ENCODE measurements at regions not wholly inside any gene's neighbourhood (a gene's known extent, or its start where the extent isn't known, plus 50 kb on each side); places are given as distances from the start of the nearest gene placed in this dataset.

DNA sequence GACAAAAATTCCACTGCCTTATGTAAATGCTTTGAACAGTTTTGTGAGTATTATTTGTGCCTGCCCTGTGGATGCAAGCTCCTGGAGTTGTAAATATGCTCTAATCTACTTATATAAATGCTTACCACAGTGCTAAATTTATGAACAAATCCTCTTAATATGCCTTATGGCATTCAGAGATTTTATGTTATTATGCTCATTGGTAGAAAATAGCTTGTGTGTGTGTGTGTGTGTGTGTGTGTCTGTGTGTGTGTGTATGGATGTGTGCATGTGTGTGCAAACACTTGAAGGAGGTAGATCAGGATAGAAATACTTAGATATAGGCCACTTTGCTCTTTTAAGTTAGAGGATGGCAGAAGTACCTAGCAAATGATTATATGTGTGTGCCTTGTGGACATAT is 253.9 kb downstream of the TAF11L14 start:
- Mint-ChIP-seq H3K27ac (no peak overlapping the region), H3K4me1 (ENCODE audit: low read depth) (no peaks in the 10 kb centered on the region), H3K9me3 (ENCODE audit: low read depth) (no peaks in the 10 kb centered on the region), H3K4me3 (ENCODE audit: low read depth) (no peak overlapping the region), H3K27me3 (no peaks in the 10 kb centered on the region), H3K36me3 (ENCODE audit: insufficient read depth) (no peaks in the 10 kb centered on the region)
- no peak for DNase-seq (ENCODE audit: low spot score, unreplicated experiment)
- TF ChIP-seq, protein P1, sequence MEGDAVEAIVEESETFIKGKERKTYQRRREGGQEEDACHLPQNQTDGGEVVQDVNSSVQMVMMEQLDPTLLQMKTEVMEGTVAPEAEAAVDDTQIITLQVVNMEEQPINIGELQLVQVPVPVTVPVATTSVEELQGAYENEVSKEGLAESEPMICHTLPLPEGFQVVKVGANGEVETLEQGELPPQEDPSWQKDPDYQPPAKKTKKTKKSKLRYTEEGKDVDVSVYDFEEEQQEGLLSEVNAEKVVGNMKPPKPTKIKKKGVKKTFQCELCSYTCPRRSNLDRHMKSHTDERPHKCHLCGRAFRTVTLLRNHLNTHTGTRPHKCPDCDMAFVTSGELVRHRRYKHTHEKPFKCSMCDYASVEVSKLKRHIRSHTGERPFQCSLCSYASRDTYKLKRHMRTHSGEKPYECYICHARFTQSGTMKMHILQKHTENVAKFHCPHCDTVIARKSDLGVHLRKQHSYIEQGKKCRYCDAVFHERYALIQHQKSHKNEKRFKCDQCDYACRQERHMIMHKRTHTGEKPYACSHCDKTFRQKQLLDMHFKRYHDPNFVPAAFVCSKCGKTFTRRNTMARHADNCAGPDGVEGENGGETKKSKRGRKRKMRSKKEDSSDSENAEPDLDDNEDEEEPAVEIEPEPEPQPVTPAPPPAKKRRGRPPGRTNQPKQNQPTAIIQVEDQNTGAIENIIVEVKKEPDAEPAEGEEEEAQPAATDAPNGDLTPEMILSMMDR (IDR thresholded peaks at IDR 0.05; ENCODE audit: unreplicated experiment): no peak

DNA sequence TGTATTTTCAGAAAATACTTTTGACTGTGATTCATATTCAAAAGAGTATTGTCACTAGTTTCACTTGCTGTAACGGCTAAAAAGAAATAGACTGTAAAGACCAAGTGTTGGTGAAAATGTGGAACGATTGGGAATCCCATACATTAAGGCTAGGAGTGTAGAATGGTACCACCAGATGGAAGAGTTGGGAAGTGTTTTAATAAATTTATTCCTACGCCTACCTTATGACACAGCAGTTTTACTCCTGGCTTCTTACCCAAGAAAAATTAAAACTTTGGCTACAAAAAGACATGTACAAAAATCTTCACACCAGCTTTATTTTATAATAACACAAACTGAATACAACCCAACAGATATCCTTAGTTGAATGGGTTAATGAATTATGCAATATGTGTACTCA is 256.2 kb downstream of the TAF11L14 start:
- DNase-seq (ENCODE audit: low spot score, unreplicated experiment): no peak
- no peaks in the 10 kb centered on the region for H3K9me3 Mint-ChIP-seq (ENCODE audit: low read depth)
- H3K27me3 Mint-ChIP-seq: no peaks in the 10 kb centered on the region
- H3K4me1 Mint-ChIP-seq (ENCODE audit: low read depth): no peaks in the 10 kb centered on the region
- no peak overlapping the region for H3K4me3 Mint-ChIP-seq (ENCODE audit: low read depth)
- H3K36me3 Mint-ChIP-seq (ENCODE audit: insufficient read depth): no peaks in the 10 kb centered on the region
- H3K27ac Mint-ChIP-seq: no peak overlapping the region
- TF ChIP-seq, protein P1 (IDR thresholded peaks at IDR 0.05; ENCODE audit: unreplicated experiment): no peak

DNA sequence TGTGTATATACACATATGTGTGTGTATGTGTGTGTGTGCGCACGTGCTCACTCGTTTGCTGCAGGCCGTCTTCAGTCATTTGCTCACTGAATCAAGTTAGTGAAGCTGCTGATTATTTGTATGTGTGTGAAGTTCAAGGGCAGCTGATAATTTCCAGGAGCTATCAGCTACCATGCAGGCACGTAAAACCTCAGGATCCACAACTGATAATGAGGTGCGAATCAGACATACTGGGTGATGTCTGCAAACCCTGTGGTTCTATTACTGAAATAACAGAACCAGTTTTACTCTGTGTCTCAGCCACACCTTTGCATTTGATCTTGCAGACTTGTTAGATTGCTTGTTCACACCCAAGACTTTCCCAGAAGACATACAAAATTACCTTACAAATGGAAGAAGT is 257.6 kb downstream of the TAF11L14 start:
- Mint-ChIP-seq H3K27ac (no peak overlapping the region), H3K4me1 (ENCODE audit: low read depth) (no peaks in the 10 kb centered on the region), H3K27me3 (no peaks in the 10 kb centered on the region), H3K4me3 (ENCODE audit: low read depth) (no peak overlapping the region), H3K36me3 (ENCODE audit: insufficient read depth) (no peaks in the 10 kb centered on the region), H3K9me3 (ENCODE audit: low read depth) (no peaks in the 10 kb centered on the region)
- DNase-seq (ENCODE audit: low spot score, unreplicated experiment): no peak
- TF ChIP-seq, protein P1 (IDR thresholded peaks at IDR 0.05; ENCODE audit: unreplicated experiment): no peak

DNA sequence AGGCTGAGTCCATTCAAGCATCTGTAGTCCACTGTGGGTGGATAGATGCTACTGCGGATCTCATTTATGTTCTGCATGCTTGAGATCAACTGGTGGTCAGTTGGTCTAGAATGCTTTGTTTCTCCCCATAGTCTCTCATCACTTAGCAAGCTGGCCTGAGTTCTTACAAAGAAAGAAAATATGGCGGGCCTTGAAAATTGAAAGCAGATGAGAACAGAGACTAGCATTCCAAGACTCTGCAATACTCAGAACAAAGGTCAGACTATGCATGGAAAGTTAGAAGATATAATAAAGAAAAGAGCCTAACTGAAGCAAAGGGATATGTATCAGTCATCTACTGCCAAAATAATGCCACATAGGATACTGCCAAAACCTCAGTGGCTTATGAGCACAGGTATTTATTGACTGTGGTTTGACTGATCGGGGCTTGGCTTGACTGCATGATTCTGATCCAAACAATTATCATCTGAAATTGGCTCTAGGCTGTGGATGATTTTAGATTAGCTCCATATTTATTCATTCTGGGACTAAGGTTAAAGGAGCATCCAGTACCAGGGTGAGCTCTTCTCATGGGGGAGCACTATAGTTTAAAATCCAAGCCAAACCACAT is 258.9 kb downstream of the TAF11L14 start:
- no peak overlapping the region for H3K27ac Mint-ChIP-seq
- no peak overlapping the region for H3K4me3 Mint-ChIP-seq (ENCODE audit: low read depth)
- TF ChIP-seq, protein P1 (IDR thresholded peaks at IDR 0.05; ENCODE audit: unreplicated experiment): no peak
- H3K36me3 Mint-ChIP-seq (ENCODE audit: insufficient read depth): no peaks in the 10 kb centered on the region
- H3K9me3 Mint-ChIP-seq (ENCODE audit: low read depth): no peaks in the 10 kb centered on the region
- no peak for DNase-seq (ENCODE audit: low spot score, unreplicated experiment)
- no peaks in the 10 kb centered on the region for H3K27me3 Mint-ChIP-seq
- H3K4me1 Mint-ChIP-seq (ENCODE audit: low read depth): no peaks in the 10 kb centered on the region

DNA sequence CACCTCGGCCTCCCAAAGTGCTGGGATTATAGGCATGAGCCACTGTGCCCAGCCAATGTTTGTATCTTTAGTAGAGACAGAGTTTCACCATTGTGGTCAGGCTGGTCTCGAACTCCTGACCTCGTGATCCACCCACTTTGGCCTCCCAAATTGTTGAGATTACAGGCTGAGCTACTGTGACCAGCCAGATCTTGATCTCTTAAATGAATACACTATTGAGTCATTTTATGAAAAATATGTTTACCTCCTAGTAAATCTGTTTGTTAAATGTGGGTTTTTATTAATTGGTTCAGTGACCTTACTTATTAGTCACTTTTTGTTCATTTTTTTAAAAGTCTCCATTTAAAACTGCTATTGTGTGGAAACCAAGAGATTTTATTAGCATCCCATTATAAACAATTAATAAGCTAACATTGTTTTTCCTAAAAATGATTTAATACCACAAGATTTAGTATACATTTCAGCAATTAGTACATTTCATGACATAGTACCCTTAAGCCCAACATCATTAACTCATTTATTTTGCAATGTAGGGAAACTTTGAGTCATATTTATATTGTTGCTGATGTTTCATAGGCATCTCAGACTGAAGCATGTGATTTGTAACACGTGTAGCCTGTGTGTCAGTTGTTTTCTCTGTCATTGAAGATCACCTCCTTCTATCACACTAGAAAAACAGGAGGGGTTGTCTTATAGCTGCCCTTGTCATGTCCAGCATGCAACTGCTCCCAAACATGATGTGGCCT is 261.2 kb downstream of the TAF11L14 start:
- H3K27me3 Mint-ChIP-seq: no peaks in the 10 kb centered on the region
- H3K27ac Mint-ChIP-seq: no peak overlapping the region
- H3K4me3 Mint-ChIP-seq (ENCODE audit: low read depth): no peak overlapping the region
- no peaks in the 10 kb centered on the region for H3K36me3 Mint-ChIP-seq (ENCODE audit: insufficient read depth)
- DNase-seq (ENCODE audit: low spot score, unreplicated experiment): no peak
- TF ChIP-seq, protein P1 (IDR thresholded peaks at IDR 0.05; ENCODE audit: unreplicated experiment): no peak
- no peaks in the 10 kb centered on the region for H3K4me1 Mint-ChIP-seq (ENCODE audit: low read depth)
- H3K9me3 Mint-ChIP-seq (ENCODE audit: low read depth): no peaks in the 10 kb centered on the region

All from progenitor cell of endocrine pancreas (in vitro differentiated cells).